ENCODE measurements at regions not wholly inside any gene's neighbourhood (a gene's known extent, or its start where the extent isn't known, plus 50 kb on each side); places are given as distances from the start of the nearest gene placed in this dataset.

- in situ Hi-C loops (cut with HindIII; ENCODE audit: extremely low pct_ligation_motif_present, low pct_unique_long_range_greater_than_20kb) = no loop called here
- FAIRE-seq (no peak), ATAC-seq (no peak), DNase-seq (ENCODE audit: low spot score) (no peak)
- no peaks in the 10 kb centered on the region; a peak in 2 of 5 replicates for H3K36me3 ChIP-seq (replicated peaks in 1 of 2; ENCODE audit: control insufficient read depth in 1 of 2, insufficient read depth in 2 of 2, low read length in 2 of 2)
- POLR2A ChIA-PET = no interaction called here
- no peaks in the 10 kb centered on the region for H3K79me2 ChIP-seq (ENCODE audit: insufficient read depth, low read length)
- peaks cover 7% of the 10 kb centered on the region; the same call in 1 of the 2 replicates for H3K4me1 ChIP-seq (ENCODE audit: insufficient read depth, low read length)
- WGBS (ENCODE audit: low lambda C conversion rate) = 93% methylated on average over 5 of the region's 5 CpGs
- H3K9ac ChIP-seq (ENCODE audit: insufficient read depth, low read depth, low read length) = no peak overlapping the region
- H2AFZ ChIP-seq (ENCODE audit: low read length) = no peak overlapping the region
- TF ChIP-seq RXRA (CRISPR knock-in tag; IDR thresholded peaks at IDR 0.05) = no peak
- no peak for TF ChIP-seq ZNF17 (CRISPR knock-in tag; IDR thresholded peaks at IDR 0.05)
- TF ChIP-seq TOE1 (CRISPR knock-in tag; IDR thresholded peaks at IDR 0.05) = no peak
- TF ChIP-seq ZNF10 (CRISPR knock-in tag; IDR thresholded peaks at IDR 0.05; ENCODE audit: borderline replicate concordance, low read depth) = no peak
- no peak for TF ChIP-seq GATA4 (IDR thresholded peaks at IDR 0.05; ENCODE audit: borderline replicate concordance, low read depth)
- no peak for TF ChIP-seq ISL2 (CRISPR knock-in tag; IDR thresholded peaks at IDR 0.05)
- no peak for TF ChIP-seq ZNF629 (CRISPR knock-in tag; conservative IDR thresholded peaks at IDR 0.05)
- no peak for TF ChIP-seq NCOA2 (CRISPR knock-in tag; IDR thresholded peaks at IDR 0.05)
- TF ChIP-seq MBNL3 (CRISPR knock-in tag; conservative IDR thresholded peaks at IDR 0.05) = no peak
- TF ChIP-seq ZNF777 (CRISPR knock-in tag; IDR thresholded peaks at IDR 0.05) = no peak
- no peak for TF ChIP-seq MAFK (conservative IDR thresholded peaks at IDR 0.05 in 1 of 2, IDR thresholded peaks at IDR 0.05 in 1 of 2; ENCODE audit: low read length in 2 of 2)
- no peak for TF ChIP-seq KAT7 (CRISPR knock-in tag; IDR thresholded peaks at IDR 0.05; ENCODE audit: borderline replicate concordance)
- TF ChIP-seq RAD51 (IDR thresholded peaks at IDR 0.05; ENCODE audit: borderline replicate concordance) = no peak
- no peak for TF ChIP-seq HMG20A (CRISPR knock-in tag; IDR thresholded peaks at IDR 0.05; ENCODE audit: borderline replicate concordance)
- CTCF ChIA-PET (ENCODE audit: low intra/inter-chr PET ratio, low total read pairs) = no interaction called here
- H3K27ac ChIP-seq (ENCODE audit: extremely low read length, insufficient read depth, low read length) = no peak overlapping the region
- H3K9me3 ChIP-seq (ENCODE audit: low read length) = no peaks in the 10 kb centered on the region
- H3K27me3 ChIP-seq (ENCODE audit: control insufficient read depth in 1 of 2, insufficient read depth in 2 of 2, low read length in 2 of 2) = no peaks in the 10 kb centered on the region
- H4K20me1 ChIP-seq (ENCODE audit: insufficient read depth, low read length) = no peaks in the 10 kb centered on the region
- intact Hi-C loops (cut with micrococcal nuclease; ENCODE audit: unreplicated experiment) = loop anchor here (5.0 kb wide), 1 partner anchor 120 kb away; no protein-coding TSS in a partner anchor
- no peak overlapping the region for H3K4me3 ChIP-seq (replicated peaks in 1 of 3; ENCODE audit: insufficient read depth in 1 of 3, low read depth in 2 of 3, low read length in 3 of 3)
- no TSS peak for BruUV-seq (replicated peaks)
- H3K4me2 ChIP-seq (ENCODE audit: low read depth, low read length) = no peak overlapping the region
These were observed 55.8 kb downstream of the DOP1B start for GRCh38 chr21:36212513-36212780.

Measured in HepG2 (cell line).